B cell (primary cell): ENCODE measurements at regions not wholly inside any gene's neighbourhood (a gene's known extent, or its start where the extent isn't known, plus 50 kb on each side); places are given as distances from the start of the nearest gene placed in this dataset.

Source experiments
- ATAC-seq: fragments of 200-7000 bp; cut with Tn5 transposase; one replicate; pipeline ENCODE4 v1.10.0; 2021; ENCODE audit warnings: low read depth, mild to moderate bottlenecking, moderate number of reproducible peaks, moderate library complexity
- CTCF ChIA-PET: fragments of 350-600 bp; sonication (Branson Sonifier 250); formaldehyde crosslinking; loops from one replicate; lab custom pipeline; 2021; ENCODE audit warnings: antibody characterized with exemption, inconsistent platforms; lab: Charles Lee
- POLR2A ChIA-PET: fragments of 350-600 bp; sonication (Branson Sonifier 250); formaldehyde crosslinking; loops from one replicate; lab custom pipeline; 2021; ENCODE audit warnings: antibody characterized with exemption; lab: Charles Lee
- DNase-seq: peaks from one replicate; pipeline ENCODE4 v3.0.0; 2013
- H2AFZ ChIP-seq: 2 replicates; pipeline ENCODE4 v1.6.1; 2012; ENCODE audit warnings: mild to moderate bottlenecking, low read depth, low read length; ENCODE audit not compliant: insufficient read depth, poor library complexity, severe bottlenecking
- H3K27ac ChIP-seq, 2 donors: 1 replicate in 1 of 2; 2 replicates in 1 of 2; pipeline ENCODE4 v1.5.1; 2012 to 2013; ENCODE audit warnings: low read length in 2 of 2, mild to moderate bottlenecking in 2 of 2, moderate library complexity in 1 of 2
- H3K27me3 ChIP-seq, 4 experiments: fragments of 200-600 bp in 1 of 4; sonication (generic) in 1 of 4; replicated peaks in 1 of 4; 1 replicate in 2 of 4; 2 replicates in 2 of 4; pipeline versions ENCODE4 v1.6.1 to v1.7.0; 2013 to 2016; ENCODE audit warnings: low read length in 3 of 4, mild to moderate bottlenecking in 2 of 4, mixed read lengths in 1 of 4, moderate library complexity in 1 of 4; ENCODE audit not compliant: insufficient read depth in 4 of 4, control insufficient read depth in 3 of 4; ENCODE audit errors: control extremely low read depth in 1 of 4
- H3K36me3 ChIP-seq, 2 experiments: replicated peaks in 1 of 2; 1 replicate in 1 of 2; 2 replicates in 1 of 2; pipeline versions ENCODE4 v1.6.1 to v1.7.1; 2013; ENCODE audit warnings: low read length in 1 of 2; ENCODE audit not compliant: insufficient read depth in 2 of 2, control insufficient read depth in 1 of 2; ENCODE audit errors: control extremely low read depth in 1 of 2, extremely low read depth in 1 of 2
- H3K4me1 ChIP-seq, 2 donors: fragments of 200-600 bp in 1 of 2; sonication (generic) in 1 of 2; 1 replicate in 1 of 2; 2 replicates in 1 of 2; pipeline versions ENCODE4 v1.5.1 to v1.6.1; 2013 to 2017; ENCODE audit warnings: low read length in 2 of 2; ENCODE audit not compliant: control insufficient read depth in 2 of 2, insufficient read depth in 2 of 2
- H3K4me2 ChIP-seq: replicated peaks from 2 replicates; pipeline ENCODE3; 2012; ENCODE audit warnings: mild to moderate bottlenecking, low read depth, low read length; ENCODE audit not compliant: poor library complexity, severe bottlenecking
- H3K4me3 ChIP-seq, 5 experiments: fragments of 200-600 bp in 1 of 5; sonication (generic) in 1 of 5; 1 replicate in 3 of 5; 2 replicates in 2 of 5; pipeline versions ENCODE4 v1.5.1 to v1.7.0; 2011 to 2016; ENCODE audit warnings: low read length in 4 of 5, mild to moderate bottlenecking in 4 of 5, low read depth in 2 of 5, control low read depth in 1 of 5, moderate library complexity in 1 of 5; ENCODE audit not compliant: insufficient read depth in 1 of 5; ENCODE audit errors: control extremely low read depth in 1 of 5, extremely low read depth in 1 of 5
- H3K79me2 ChIP-seq: fragments of 200-600 bp; sonication (generic); one replicate; pipeline ENCODE4 v1.6.0; 2016; ENCODE audit warnings: low read length; ENCODE audit not compliant: control insufficient read depth, insufficient read depth
- H3K9ac ChIP-seq: fragments of 200-600 bp; sonication (generic); 2 replicates; pipeline ENCODE4 v1.6.1; 2017; ENCODE audit warnings: mild to moderate bottlenecking, low read length, moderate library complexity
- H3K9me3 ChIP-seq, 3 donors: one replicate each; pipeline versions ENCODE4 v1.6.1 to v1.7.1; 2013; ENCODE audit warnings: low read length in 2 of 3; ENCODE audit not compliant: control insufficient read depth in 2 of 3, insufficient read depth in 1 of 3; ENCODE audit errors: control extremely low read depth in 1 of 3
- H4K20me1 ChIP-seq: 2 replicates; pipeline ENCODE4 v1.6.0; 2012; ENCODE audit warnings: mild to moderate bottlenecking, low read length; ENCODE audit not compliant: insufficient read depth, control insufficient read depth, poor library complexity, severe bottlenecking
- H3K27ac Mint-ChIP-seq: one replicate; pipeline ENCODE4 v1.8.0; 2021; ENCODE audit warnings: mixed read lengths
- H3K27me3 Mint-ChIP-seq: one replicate; pipeline ENCODE4 v1.8.0; 2021; ENCODE audit warnings: mixed read lengths
- H3K4me1 Mint-ChIP-seq: one replicate; pipeline ENCODE4 v1.8.0; 2021; ENCODE audit warnings: mixed read lengths
- H3K4me3 Mint-ChIP-seq: one replicate; pipeline ENCODE4 v1.8.0; 2021; ENCODE audit warnings: mixed read lengths
- H3K9me3 Mint-ChIP-seq: one replicate; pipeline ENCODE4 v1.8.0; 2022; ENCODE audit warnings: mixed read lengths; ENCODE audit not compliant: insufficient read depth
- EZH2 ChIP-seq: IDR thresholded peaks from 2 replicates; pipeline ENCODE4 v1.6.1; 2012; ENCODE audit warnings: borderline replicate concordance, low read depth, mild to moderate bottlenecking, moderate library complexity, low read length; ENCODE audit not compliant: insufficient read depth, poor library complexity, severe bottlenecking
- whole genome bisulfite sequencing: methylation state at CpG from one replicate; pipeline ENCODE4 v1.1.5; 2013; ENCODE audit warnings: missing lambda C conversion rate; ENCODE audit not compliant: insufficient coverage; 5-methylcytosine and 5-hydroxymethylcytosine counted together
- intact Hi-C: fragments of 100-400 bp; cut with micrococcal nuclease; formaldehyde crosslinking; loops from one replicate; pipeline ENCODE4 v1.10.0; 2022
- TF ChIP-seq, protein P1 (sequence below): fragments of 200-600 bp; IDR thresholded peaks from one replicate; pipeline ENCODE4 v1.8.0; 2022; ENCODE audit warnings: antibody characterized with exemption, mild to moderate bottlenecking

DNA sequence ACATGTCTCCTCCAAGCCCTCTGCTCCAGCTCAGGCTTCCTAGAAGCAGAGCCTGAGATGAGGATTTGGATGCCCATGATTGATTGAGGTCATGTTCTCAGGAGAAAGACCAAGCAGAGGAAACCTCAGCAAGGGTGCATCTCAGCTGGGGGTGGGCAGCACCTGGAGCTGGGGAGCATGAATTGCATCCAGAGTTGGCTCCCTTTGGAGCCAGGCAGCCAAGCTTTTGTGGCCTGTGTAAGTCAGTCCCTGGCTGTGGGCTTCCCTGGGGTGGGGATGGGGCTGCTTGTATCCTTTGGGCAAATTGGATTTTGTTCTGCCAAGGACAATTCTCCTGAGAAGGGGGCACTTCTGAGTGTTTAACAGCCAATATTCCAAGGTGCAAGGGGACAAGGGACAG lies 91.5 kb upstream of the WASF3 start:
- ChIA-PET CTCF (interaction anchor here (1.4 kb wide), 1 partner anchor 281 kb away, joined by 3 read pairs; no protein-coding TSS in a partner anchor), POLR2A (no interaction called here)
- Histone ChIP-seq H3K4me1 (no peaks in the 10 kb centered on the region), H3K9me3 (no peaks in the 10 kb centered on the region), H3K9ac (no peak overlapping the region), H3K4me2 (no peak overlapping the region), H3K79me2 (no peaks in the 10 kb centered on the region), H3K4me3 (no peak overlapping the region), H3K27me3 (peaks cover 0 to 10% (median 0%) of the 10 kb centered on the region in 4 experiments), H3K27ac (no peak overlapping the region), H3K36me3 (no peaks in the 10 kb centered on the region), H2AFZ (no peak overlapping the region), H4K20me1 (no peaks in the 10 kb centered on the region)
- intact Hi-C loops, result no loop called here
- Mint-ChIP-seq H3K27ac (no peak overlapping the region), H3K4me1 (no peaks in the 10 kb centered on the region), H3K27me3 (peaks cover 18% of the 10 kb centered on the region), H3K4me3 (no peak overlapping the region), H3K9me3 (no peaks in the 10 kb centered on the region)
- TF ChIP-seq, protein P1, sequence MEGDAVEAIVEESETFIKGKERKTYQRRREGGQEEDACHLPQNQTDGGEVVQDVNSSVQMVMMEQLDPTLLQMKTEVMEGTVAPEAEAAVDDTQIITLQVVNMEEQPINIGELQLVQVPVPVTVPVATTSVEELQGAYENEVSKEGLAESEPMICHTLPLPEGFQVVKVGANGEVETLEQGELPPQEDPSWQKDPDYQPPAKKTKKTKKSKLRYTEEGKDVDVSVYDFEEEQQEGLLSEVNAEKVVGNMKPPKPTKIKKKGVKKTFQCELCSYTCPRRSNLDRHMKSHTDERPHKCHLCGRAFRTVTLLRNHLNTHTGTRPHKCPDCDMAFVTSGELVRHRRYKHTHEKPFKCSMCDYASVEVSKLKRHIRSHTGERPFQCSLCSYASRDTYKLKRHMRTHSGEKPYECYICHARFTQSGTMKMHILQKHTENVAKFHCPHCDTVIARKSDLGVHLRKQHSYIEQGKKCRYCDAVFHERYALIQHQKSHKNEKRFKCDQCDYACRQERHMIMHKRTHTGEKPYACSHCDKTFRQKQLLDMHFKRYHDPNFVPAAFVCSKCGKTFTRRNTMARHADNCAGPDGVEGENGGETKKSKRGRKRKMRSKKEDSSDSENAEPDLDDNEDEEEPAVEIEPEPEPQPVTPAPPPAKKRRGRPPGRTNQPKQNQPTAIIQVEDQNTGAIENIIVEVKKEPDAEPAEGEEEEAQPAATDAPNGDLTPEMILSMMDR, result no peak
- no peak for TF ChIP-seq EZH2
- no peak for ATAC-seq
- no peak for DNase-seq

DNA sequence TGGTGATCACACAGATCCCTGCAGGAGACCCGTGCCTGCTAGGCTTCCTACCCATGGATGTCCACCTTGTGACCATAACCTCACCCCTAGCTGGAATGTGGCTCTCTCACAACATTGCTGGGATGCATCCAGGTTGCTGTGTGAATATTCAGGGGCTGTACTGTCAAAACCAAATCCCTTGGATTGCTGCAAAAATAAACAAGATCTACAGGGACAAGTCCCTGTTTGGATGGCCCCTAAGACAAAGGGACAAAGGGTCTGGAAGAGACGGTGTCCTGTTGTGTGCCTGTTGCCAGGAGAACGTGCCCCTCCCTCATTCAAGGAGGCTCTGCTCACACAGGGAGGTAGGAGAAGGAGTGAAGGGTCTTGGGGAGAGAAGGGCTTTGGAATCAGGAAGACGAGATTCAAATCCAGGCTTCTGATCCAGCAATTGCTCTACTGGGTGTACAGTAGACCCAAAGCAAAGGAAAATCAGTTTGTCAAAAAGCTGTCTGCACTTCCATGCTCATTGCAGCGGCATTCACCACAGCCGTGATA lies 89.2 kb upstream of the WASF3 start:
- TF ChIP-seq, protein P1, result no peak
- TF ChIP-seq EZH2, result no peak
- ATAC-seq (no peak), DNase-seq (no peak)
- intact Hi-C loops, result no loop called here
- 66% methylated on average over 5 of the region's 6 CpGs for WGBS
- H3K27ac ChIP-seq, result no peak overlapping the region
- H3K4me1 ChIP-seq, result no peaks in the 10 kb centered on the region
- peaks cover 18% of the 10 kb centered on the region for H3K27me3 Mint-ChIP-seq
- no peak overlapping the region for H3K4me3 Mint-ChIP-seq
- H3K9me3 Mint-ChIP-seq, result no peaks in the 10 kb centered on the region
- no peak overlapping the region for H3K4me2 ChIP-seq
- no peak overlapping the region for H3K27ac Mint-ChIP-seq
- peaks cover 0 to 8% (median 0%) of the 10 kb centered on the region in 4 experiments for H3K27me3 ChIP-seq
- H3K4me1 Mint-ChIP-seq, result no peaks in the 10 kb centered on the region
- no peak overlapping the region for H3K9ac ChIP-seq
- no peak overlapping the region for H2AFZ ChIP-seq
- ChIA-PET CTCF (no interaction called here), POLR2A (no interaction called here)
- no peaks in the 10 kb centered on the region for H3K9me3 ChIP-seq
- H3K4me3 ChIP-seq, result no peak overlapping the region
- H3K79me2 ChIP-seq, result no peaks in the 10 kb centered on the region
- H3K36me3 ChIP-seq, result no peaks in the 10 kb centered on the region
- H4K20me1 ChIP-seq, result no peaks in the 10 kb centered on the region
